Endothelial cell of umbilical vein (primary cell): ENCODE measurements at regions not wholly inside any gene's neighbourhood (a gene's known extent, or its start where the extent isn't known, plus 50 kb on each side); places are given as distances from the start of the nearest gene placed in this dataset.

Source experiments
- BruUV-seq: library from RNA; stranded (reverse); fragments of 400-500 nt; replicated peaks from 2 replicates; lab custom pipeline; 2021; lab: Mats Ljungman, UMichigan
- CTCF ChIA-PET: fragments of 300-600, 350-600 bp; sonication (Branson Sonifier 250); formaldehyde crosslinking; loops from one replicate; lab custom pipeline; 2021; ENCODE audit warnings: antibody characterized with exemption, inconsistent platforms; lab: Charles Lee
- POLR2A ChIA-PET: fragments of 300-600, 350-600 bp; sonication (Branson Sonifier 250); formaldehyde crosslinking; loops from one replicate; lab custom pipeline; 2021; ENCODE audit warnings: antibody characterized with exemption, inconsistent platforms; lab: Charles Lee
- DNase-seq: peaks from one replicate; pipeline ENCODE4 v3.0.0-alpha.2; 2011; ENCODE audit warnings: low read depth, low spot score
- FAIRE-seq: peaks from 2 replicates; lab custom pipeline; 2011; peaks lifted over from hg19 to GRCh38; lab: Jason Lieb, UNC
- H2AFZ ChIP-seq: 2 replicates; pipeline ENCODE4 v1.6.0; 2012; ENCODE audit warnings: low read depth, low read length, control low read depth, inconsistent platforms
- H3K27ac ChIP-seq: 2 replicates; pipeline ENCODE4 v1.5.1; 2011; ENCODE audit warnings: low read depth, mild to moderate bottlenecking, control low read depth, low read length, moderate library complexity; ENCODE audit not compliant: insufficient read depth
- H3K27me3 ChIP-seq, 2 experiments: 2 replicates each; pipeline versions ENCODE4 v1.6.0 to v1.6.1; 2011; ENCODE audit warnings: low read length in 2 of 2, mixed read lengths in 1 of 2; ENCODE audit not compliant: control insufficient read depth in 2 of 2, insufficient read depth in 2 of 2
- H3K36me3 ChIP-seq, 2 experiments: 2 replicates in 1 of 2; 3 replicates in 1 of 2; pipeline ENCODE4 v1.5.1; 2011; ENCODE audit warnings: low read length in 2 of 2, mild to moderate bottlenecking in 1 of 2, moderate library complexity in 1 of 2; ENCODE audit not compliant: control insufficient read depth in 2 of 2, insufficient read depth in 2 of 2; ENCODE audit errors: extremely low read depth in 1 of 2
- H3K4me1 ChIP-seq: 3 replicates; pipeline ENCODE4 v1.5.1; 2011; ENCODE audit warnings: mild to moderate bottlenecking, low read length; ENCODE audit not compliant: control insufficient read depth, insufficient read depth; ENCODE audit errors: extremely low read depth
- H3K4me2 ChIP-seq: 2 replicates; pipeline ENCODE4 v1.6.1; 2011; ENCODE audit warnings: low read length, control low read depth, mixed read lengths; ENCODE audit not compliant: insufficient read depth
- H3K4me3 ChIP-seq, 3 experiments: fragments of 200-600 bp in 1 of 3; sonication (generic), shearing (Covaris generic) in 1 of 3; replicated peaks in 1 of 3; 2 replicates each; pipeline ENCODE4 v1.5.1; 2011 to 2016; ENCODE audit warnings: control low read depth in 3 of 3, low read length in 3 of 3, mild to moderate bottlenecking in 2 of 3, inconsistent platforms in 1 of 3, low read depth in 1 of 3, moderate library complexity in 1 of 3; ENCODE audit not compliant: insufficient read depth in 1 of 3
- H3K79me2 ChIP-seq: 2 replicates; pipeline ENCODE4 v1.6.0; 2012; ENCODE audit warnings: low read length, inconsistent platforms; ENCODE audit not compliant: control insufficient read depth, insufficient read depth
- H3K9ac ChIP-seq: replicated peaks from 2 replicates; pipeline ENCODE3; 2011; ENCODE audit warnings: low read length, control low read depth; ENCODE audit not compliant: insufficient read depth; ENCODE audit errors: extremely low read depth
- H3K9me1 ChIP-seq: replicated peaks from 3 replicates; pipeline ENCODE4 v1.6.0; 2011; ENCODE audit warnings: mild to moderate bottlenecking, low read length; ENCODE audit not compliant: control insufficient read depth, insufficient read depth; ENCODE audit errors: extremely low read depth
- H3K9me3 ChIP-seq: replicated peaks from 2 replicates; pipeline ENCODE4 v1.5.1; 2012; ENCODE audit warnings: low read length, inconsistent platforms; ENCODE audit not compliant: control insufficient read depth, insufficient read depth
- H4K20me1 ChIP-seq: replicated peaks from 2 replicates; pipeline ENCODE3; 2011; ENCODE audit warnings: mild to moderate bottlenecking, low read length; ENCODE audit not compliant: control insufficient read depth, insufficient read depth; ENCODE audit errors: extremely low read depth
- EZH2 ChIP-seq: IDR thresholded peaks from 2 replicates; pipeline ENCODE4 v1.6.1; 2012; ENCODE audit warnings: borderline replicate concordance, low read depth, mild to moderate bottlenecking, moderate library complexity, low read length, inconsistent platforms; ENCODE audit not compliant: severe bottlenecking
- GATA2 ChIP-seq: IDR thresholded peaks from 2 replicates; pipeline ENCODE4 v1.7.0; 2011; ENCODE audit warnings: low read depth, mild to moderate bottlenecking, moderate library complexity, mixed read lengths, low read length; ENCODE audit not compliant: insufficient read length, insufficient read depth
- JUN ChIP-seq: IDR thresholded peaks from 2 replicates; pipeline ENCODE4 v1.6.1; 2011; ENCODE audit warnings: borderline replicate concordance, low read depth; ENCODE audit not compliant: insufficient read length, insufficient read depth
- MYC ChIP-seq: IDR thresholded peaks from one replicate; pipeline ENCODE4 v1.6.1; 2011; ENCODE audit warnings: mild to moderate bottlenecking, low read depth, low read length
- POLR2A ChIP-seq: IDR thresholded peaks from 2 replicates; pipeline ENCODE4 v1.6.1; 2012; ENCODE audit warnings: low read depth, mild to moderate bottlenecking, control low read depth, low read length
- POLR2AphosphoS5 ChIP-seq: IDR thresholded peaks from 2 replicates; pipeline ENCODE4 v1.6.1; 2012; ENCODE audit warnings: low read depth, mild to moderate bottlenecking, control low read depth, low read length, moderate library complexity; ENCODE audit not compliant: insufficient read depth
- dilution Hi-C: fragments of 300-500 bp; cut with MboI; formaldehyde crosslinking; loops from one replicate; pipeline ENCODE4 v1.15.0; 2019; ENCODE audit warnings: low sequenced_read_pairs; ENCODE audit not compliant: extremely low pct_ligation_motif_present
- intact Hi-C: fragments of 100-400 bp; cut with micrococcal nuclease; formaldehyde crosslinking; loops from one replicate; pipeline ENCODE4 v1.10.0; 2022
- TF ChIP-seq, protein P1 (sequence below), 2 donors: IDR thresholded peaks; 1 replicate in 1 of 2; 2 replicates in 1 of 2; pipeline ENCODE4 v1.5.1; 2011; ENCODE audit warnings: low read length in 2 of 2, mild to moderate bottlenecking in 2 of 2, moderate library complexity in 2 of 2, control low read depth in 1 of 2, inconsistent platforms in 1 of 2, low read depth in 1 of 2; ENCODE audit not compliant: insufficient read depth in 1 of 2; ENCODE audit errors: extremely low read depth in 1 of 2

DNA sequence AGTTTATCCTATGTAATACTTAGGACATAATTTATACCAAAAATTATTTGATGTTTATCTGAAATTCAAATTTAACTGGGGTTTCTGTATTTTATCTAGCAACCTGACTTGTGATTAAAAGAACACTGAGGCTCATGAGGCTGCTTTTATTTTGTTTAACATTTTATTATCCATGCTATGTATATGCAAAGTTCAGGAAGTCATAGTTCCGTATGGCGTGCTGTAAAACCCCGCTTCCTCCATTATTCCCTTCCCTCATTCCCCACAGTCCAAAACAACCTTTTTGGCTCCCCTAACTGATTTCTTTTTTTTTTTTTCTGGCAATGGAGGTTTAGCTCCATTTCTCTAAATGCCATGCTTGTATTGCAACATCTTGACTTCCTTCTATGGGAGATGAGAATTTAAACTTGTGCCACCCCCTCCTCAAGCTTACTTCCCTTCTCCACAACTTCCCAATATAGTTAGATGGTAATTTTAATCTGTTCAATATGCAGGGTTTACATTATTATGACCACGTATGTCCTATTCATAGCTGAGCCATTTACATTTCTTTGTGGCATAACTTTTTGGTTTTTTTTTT is 138.0 kb upstream of the DNAH14 start:
- Histone ChIP-seq H2AFZ (no peak overlapping the region), H3K27ac (no peak overlapping the region), H3K9me1 (no peaks in the 10 kb centered on the region), H3K79me2 (no peaks in the 10 kb centered on the region), H3K4me3 (no peak overlapping the region), H4K20me1 (no peaks in the 10 kb centered on the region), H3K36me3 (no peaks in the 10 kb centered on the region), H3K4me1 (no peaks in the 10 kb centered on the region), H3K27me3 (peaks cover 0 to 2% of the 10 kb centered on the region in 2 experiments), H3K9me3 (no peaks in the 10 kb centered on the region), H3K4me2 (no peak overlapping the region), H3K9ac (no peak overlapping the region)
- ChIA-PET POLR2A (no interaction called here), CTCF (no interaction called here)
- intact Hi-C loops (no loop called here), dilution Hi-C loops (no loop called here)
- TF ChIP-seq EZH2 (no peak), JUN (no peak), POLR2A (no peak), GATA2 (no peak), MYC (no peak), POLR2AphosphoS5 (no peak)
- TF ChIP-seq, protein P1, sequence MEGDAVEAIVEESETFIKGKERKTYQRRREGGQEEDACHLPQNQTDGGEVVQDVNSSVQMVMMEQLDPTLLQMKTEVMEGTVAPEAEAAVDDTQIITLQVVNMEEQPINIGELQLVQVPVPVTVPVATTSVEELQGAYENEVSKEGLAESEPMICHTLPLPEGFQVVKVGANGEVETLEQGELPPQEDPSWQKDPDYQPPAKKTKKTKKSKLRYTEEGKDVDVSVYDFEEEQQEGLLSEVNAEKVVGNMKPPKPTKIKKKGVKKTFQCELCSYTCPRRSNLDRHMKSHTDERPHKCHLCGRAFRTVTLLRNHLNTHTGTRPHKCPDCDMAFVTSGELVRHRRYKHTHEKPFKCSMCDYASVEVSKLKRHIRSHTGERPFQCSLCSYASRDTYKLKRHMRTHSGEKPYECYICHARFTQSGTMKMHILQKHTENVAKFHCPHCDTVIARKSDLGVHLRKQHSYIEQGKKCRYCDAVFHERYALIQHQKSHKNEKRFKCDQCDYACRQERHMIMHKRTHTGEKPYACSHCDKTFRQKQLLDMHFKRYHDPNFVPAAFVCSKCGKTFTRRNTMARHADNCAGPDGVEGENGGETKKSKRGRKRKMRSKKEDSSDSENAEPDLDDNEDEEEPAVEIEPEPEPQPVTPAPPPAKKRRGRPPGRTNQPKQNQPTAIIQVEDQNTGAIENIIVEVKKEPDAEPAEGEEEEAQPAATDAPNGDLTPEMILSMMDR (IDR thresholded peaks at IDR 0.05; ENCODE audit: extremely low read depth in 1 of 2, insufficient read depth in 1 of 2, low read depth in 1 of 2, low read length in 2 of 2) = no peak
- BruUV-seq = no TSS peak
- FAIRE-seq = no peak
- no peak for DNase-seq
